ENCODE measurements at regions not wholly inside any gene's neighbourhood (a gene's known extent, or its start where the extent isn't known, plus 50 kb on each side); places are given as distances from the start of the nearest gene placed in this dataset.

- Histone ChIP-seq H3K4me3 (no peak overlapping the region), H2AFZ (no peak overlapping the region), H3K27ac (no peak overlapping the region), H3K9me2 (replicated peaks; ENCODE audit: insufficient read depth) (no peaks in the 10 kb centered on the region), H3K9me3 (ENCODE audit: low read depth) (no peaks in the 10 kb centered on the region), H4K20me1 (ENCODE audit: insufficient read depth, poor library complexity, severe bottlenecking) (no peaks in the 10 kb centered on the region), H3K79me2 (no peaks in the 10 kb centered on the region), H3K4me1 (ENCODE audit: insufficient read depth) (no peaks in the 10 kb centered on the region), H3K36me3 (replicated peaks; ENCODE audit: insufficient read depth, low read depth) (no peaks in the 10 kb centered on the region), H3K27me3 (peaks cover 3% of the 10 kb centered on the region), H3K4me2 (no peak overlapping the region)
- no peak for DNase-seq (ENCODE audit: low spot score)
- WGBS (ENCODE audit: low lambda C conversion rate, missing lambda C conversion rate): 83% methylated on average over 8 of the region's 8 CpGs
- TF ChIP-seq EZH2 (IDR thresholded peaks at IDR 0.05; ENCODE audit: borderline replicate concordance): no peak
- TF ChIP-seq EZH2phosphoT487 (IDR thresholded peaks at IDR 0.05; ENCODE audit: low read depth, severe bottlenecking, unreplicated experiment): no peak
- TF ChIP-seq CTCF (IDR thresholded peaks at IDR 0.05; ENCODE audit: poor library complexity): no peak
These were observed 171.4 kb downstream of the FOXO1 start for GRCh38 chr13:40494946-40495620.

- no peak for DNase-seq (ENCODE audit: low spot score)
- no peaks in the 10 kb centered on the region for H3K4me1 ChIP-seq (ENCODE audit: insufficient read depth)
- H3K27ac ChIP-seq: no peak overlapping the region
- H3K9me3 ChIP-seq (ENCODE audit: low read depth): no peaks in the 10 kb centered on the region
- no peaks in the 10 kb centered on the region for H3K36me3 ChIP-seq (replicated peaks; ENCODE audit: insufficient read depth, low read depth)
- no peaks in the 10 kb centered on the region for H4K20me1 ChIP-seq (ENCODE audit: insufficient read depth, poor library complexity, severe bottlenecking)
- H3K27me3 ChIP-seq: peaks cover 3% of the 10 kb centered on the region
- H2AFZ ChIP-seq: no peak overlapping the region
- TF ChIP-seq EZH2phosphoT487 (IDR thresholded peaks at IDR 0.05; ENCODE audit: low read depth, severe bottlenecking, unreplicated experiment): no peak
- no peak for TF ChIP-seq CTCF (IDR thresholded peaks at IDR 0.05; ENCODE audit: poor library complexity)
- TF ChIP-seq EZH2 (IDR thresholded peaks at IDR 0.05; ENCODE audit: borderline replicate concordance): no peak
- H3K9me2 ChIP-seq (replicated peaks; ENCODE audit: insufficient read depth): no peaks in the 10 kb centered on the region
- no peak overlapping the region for H3K4me3 ChIP-seq
- WGBS (ENCODE audit: low lambda C conversion rate, missing lambda C conversion rate): 46% methylated on average over 7 of the region's 7 CpGs
- no peak overlapping the region for H3K4me2 ChIP-seq
- H3K79me2 ChIP-seq: no peaks in the 10 kb centered on the region
These were observed 170.8 kb downstream of the FOXO1 start for GRCh38 chr13:40495621-40496001.

- 89% methylated on average over 8 of the region's 8 CpGs for WGBS (ENCODE audit: low lambda C conversion rate, missing lambda C conversion rate)
- Histone ChIP-seq H2AFZ (no peak overlapping the region), H3K4me2 (no peak overlapping the region)
These were observed 170.2 kb downstream of the FOXO1 start for GRCh38 chr13:40496035-40496810.

More at GRCh38 chr13:40496035-40496810, 170.2 kb downstream of the FOXO1 start:
- no peak for TF ChIP-seq CTCF (IDR thresholded peaks at IDR 0.05; ENCODE audit: poor library complexity)
- no peak for TF ChIP-seq EZH2 (IDR thresholded peaks at IDR 0.05; ENCODE audit: borderline replicate concordance)
- TF ChIP-seq EZH2phosphoT487 (IDR thresholded peaks at IDR 0.05; ENCODE audit: low read depth, severe bottlenecking, unreplicated experiment): no peak
- Histone ChIP-seq H3K36me3 (replicated peaks; ENCODE audit: insufficient read depth, low read depth) (no peaks in the 10 kb centered on the region), H4K20me1 (ENCODE audit: insufficient read depth, poor library complexity, severe bottlenecking) (no peaks in the 10 kb centered on the region), H3K27ac (no peak overlapping the region), H3K9me2 (replicated peaks; ENCODE audit: insufficient read depth) (no peaks in the 10 kb centered on the region), H3K4me1 (ENCODE audit: insufficient read depth) (no peaks in the 10 kb centered on the region), H3K79me2 (no peaks in the 10 kb centered on the region), H3K9me3 (ENCODE audit: low read depth) (no peaks in the 10 kb centered on the region), H3K27me3 (peaks cover 3% of the 10 kb centered on the region), H3K4me3 (no peak overlapping the region)
- no peak for DNase-seq (ENCODE audit: low spot score)
